ENCODE measurements at regions not wholly inside any gene's neighbourhood (a gene's known extent, or its start where the extent isn't known, plus 50 kb on each side); places are given as distances from the start of the nearest gene placed in this dataset.

- no peak for DNase-seq
Observed at GRCh38 chr14:83485591-83485990, 1951.9 kb upstream of the SEL1L start.

DNA sequence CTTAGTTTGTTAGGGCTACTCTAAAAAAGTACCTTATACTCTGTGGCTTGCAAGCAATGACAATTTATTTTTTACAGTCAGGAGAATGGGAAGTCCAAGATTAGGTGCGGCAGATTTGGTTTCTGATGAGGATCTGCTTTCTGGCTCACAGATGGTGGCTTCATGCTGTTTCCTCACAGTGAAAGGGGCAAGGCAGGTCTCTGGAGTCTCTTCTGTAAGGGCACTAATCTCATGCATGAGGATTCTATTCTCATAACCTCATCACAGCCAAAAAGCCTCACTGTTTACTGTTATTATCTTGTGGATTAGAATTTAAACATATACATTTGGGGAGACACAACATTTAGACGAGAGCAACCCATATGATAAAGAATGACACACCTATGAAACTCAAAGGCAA, 1957.4 kb upstream of the SEL1L start:
- DNase-seq = no peak

DNA sequence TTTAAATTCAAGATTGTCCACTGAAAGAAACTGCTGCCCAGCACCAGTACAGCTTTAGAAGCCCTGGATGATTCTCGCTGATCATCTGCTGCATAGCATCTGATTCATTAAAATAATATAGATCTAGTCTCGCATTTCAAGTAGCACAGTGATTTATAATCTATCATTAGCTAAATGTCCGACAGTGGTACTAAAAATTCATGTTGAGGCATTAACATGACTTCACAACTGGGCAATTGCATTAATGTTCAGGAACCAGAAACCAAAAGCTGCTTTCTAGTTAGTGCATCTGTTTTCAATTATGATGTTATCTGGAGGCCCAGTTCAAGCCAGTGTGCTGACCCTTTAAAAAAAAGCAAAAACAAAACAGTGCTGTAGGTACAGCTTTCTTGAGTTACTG, 1987.2 kb upstream of the SEL1L start:
- DNase-seq = no peak

GRCh38 chr14:83529531-83529930, 1995.9 kb upstream of the SEL1L start:
- no peak for DNase-seq

DNA sequence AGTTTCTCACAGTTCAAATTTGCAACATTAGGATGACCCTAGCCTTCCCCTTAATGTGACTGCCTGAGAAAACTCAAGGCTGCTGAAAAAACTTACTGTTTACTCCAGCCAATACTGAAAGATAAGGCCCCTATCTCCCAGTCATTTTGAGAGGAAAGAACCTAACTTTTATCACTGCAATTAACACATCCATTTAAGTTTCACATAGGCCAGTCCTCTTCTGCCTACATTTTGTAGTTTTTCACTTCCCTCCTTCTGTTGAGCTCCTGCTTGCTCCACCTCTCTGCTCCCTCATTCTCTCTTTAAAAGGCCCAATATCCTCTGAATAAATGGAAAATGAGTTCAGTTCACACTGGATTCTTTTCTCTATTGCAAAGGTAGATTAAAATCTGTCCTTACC, 1996.2 kb upstream of the FLRT2 start:
- no peak for DNase-seq

DNA sequence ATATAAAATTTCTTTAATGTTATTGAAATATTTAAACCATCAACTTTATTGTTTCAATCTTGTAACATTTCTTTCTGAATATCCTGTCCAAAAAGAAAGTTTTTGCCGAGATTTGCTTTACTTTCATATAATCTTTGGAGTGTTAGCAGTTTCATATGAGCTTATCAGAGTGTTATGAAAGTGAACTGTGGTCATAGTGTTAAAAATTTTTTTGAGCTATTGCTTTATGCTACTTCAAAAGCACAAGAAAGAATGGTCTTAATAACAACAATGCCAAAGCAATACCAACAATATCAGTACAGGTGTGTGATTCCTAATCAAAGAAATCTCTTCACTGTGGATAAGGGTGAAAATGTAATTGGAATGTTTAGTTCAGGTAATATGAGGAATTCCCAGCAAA, 1994.9 kb upstream of the FLRT2 start:
- no peak for DNase-seq

- DNase-seq = no peak
Observed at GRCh38 chr14:83535444-83535843, 1994.5 kb upstream of the FLRT2 start.

DNA sequence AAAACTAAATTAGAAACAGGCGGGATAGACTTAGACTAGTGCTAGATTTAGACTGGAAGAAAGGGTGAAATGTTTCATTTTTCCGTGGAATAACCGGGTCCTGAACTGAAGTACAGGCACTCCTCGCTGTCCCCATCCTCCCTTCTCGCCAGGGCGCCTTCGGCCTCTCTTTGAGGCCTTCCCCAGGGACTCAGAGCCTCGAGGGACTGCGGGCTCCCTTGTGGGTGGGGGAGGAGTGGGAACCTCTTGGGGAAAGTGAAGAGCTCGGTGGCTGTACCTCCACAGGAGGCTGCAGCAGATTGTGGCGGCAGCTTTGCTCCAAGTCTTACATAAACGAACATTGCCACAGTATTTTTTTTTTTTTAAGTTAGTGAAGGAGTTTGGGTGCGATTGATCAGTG, 1988.8 kb upstream of the FLRT2 start:
- DNase-seq = no peak

DNA sequence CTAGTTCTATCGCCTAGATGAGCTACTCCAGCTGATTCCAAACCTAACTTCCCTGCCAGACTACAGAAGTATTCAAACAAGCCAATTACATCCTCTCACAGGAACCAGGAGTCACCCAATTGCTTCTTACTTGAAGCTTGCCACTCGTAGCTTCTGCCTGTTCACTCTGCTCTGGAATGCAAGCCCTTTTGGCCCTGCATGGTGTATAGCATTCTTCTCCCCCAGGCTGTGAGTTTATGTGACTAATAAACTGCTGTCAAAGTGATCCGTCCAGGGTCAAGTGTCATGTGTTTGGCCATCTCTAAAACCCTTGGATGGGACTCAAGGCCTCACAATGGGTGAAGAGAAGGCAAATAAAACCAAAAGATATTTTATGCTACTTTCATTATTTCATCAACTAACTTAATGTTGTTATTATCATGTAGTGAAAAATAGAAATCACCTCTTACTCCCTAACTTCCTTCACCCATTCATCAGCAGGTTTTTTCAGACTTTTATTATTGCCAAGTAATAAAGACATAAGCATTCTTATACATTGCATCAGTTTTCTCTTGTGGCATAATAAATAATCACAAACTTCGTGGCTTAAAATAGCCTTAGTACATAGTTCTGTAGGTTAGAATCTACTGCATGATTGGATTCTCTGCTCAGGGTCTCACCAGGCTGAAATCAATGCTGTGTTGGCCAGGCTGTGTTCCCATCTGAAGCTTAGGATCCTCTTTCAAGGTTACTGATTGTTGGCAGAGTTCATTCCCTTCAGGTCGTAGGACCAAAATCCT, 1981.7 kb upstream of the FLRT2 start:
- no peak for DNase-seq

DNA sequence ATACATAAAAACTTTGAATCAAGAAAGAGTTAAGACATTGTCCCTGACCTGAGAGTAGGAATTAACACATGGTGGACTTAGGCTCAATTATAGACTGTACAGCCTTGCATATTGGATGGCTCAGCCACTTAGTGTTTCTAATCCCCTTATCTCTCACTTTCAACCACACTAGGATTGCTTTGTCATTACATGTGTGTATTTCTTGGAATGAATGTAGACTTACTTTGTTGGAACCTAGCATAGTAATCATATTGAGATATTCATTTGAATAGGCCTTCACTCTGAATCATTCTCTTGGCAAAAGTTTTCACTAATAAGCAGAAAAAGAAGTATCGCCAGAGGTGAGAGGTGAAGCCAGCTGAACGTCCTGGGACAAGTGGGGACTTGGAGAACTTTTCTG, 1973.9 kb upstream of the FLRT2 start:
- DNase-seq = no peak

GRCh38 chr14:83556746-83557453, 1973.0 kb upstream of the FLRT2 start:
- DNase-seq = no peak

GRCh38 chr14:83558946-83559345, 1971.0 kb upstream of the FLRT2 start:
- no peak for DNase-seq

DNA sequence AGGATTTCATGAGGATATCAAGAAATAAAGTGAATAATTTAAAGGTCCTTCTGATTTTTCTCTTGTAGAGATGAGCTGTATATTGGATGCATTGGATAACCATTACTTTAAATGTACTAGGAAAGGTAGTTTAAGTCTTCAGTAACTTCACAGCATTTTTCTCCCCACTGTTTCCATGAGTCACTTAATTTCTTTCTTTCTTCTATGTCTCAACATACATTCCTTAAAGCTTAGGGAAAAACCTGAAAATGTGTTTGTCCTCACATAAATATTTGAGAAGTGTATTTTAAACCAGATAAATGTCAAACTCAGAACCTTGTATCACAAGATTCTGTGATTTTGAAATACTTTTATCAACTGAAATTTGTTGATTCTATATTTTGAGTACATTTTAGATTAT, 1970.2 kb upstream of the FLRT2 start:
- no peak for DNase-seq

DNA sequence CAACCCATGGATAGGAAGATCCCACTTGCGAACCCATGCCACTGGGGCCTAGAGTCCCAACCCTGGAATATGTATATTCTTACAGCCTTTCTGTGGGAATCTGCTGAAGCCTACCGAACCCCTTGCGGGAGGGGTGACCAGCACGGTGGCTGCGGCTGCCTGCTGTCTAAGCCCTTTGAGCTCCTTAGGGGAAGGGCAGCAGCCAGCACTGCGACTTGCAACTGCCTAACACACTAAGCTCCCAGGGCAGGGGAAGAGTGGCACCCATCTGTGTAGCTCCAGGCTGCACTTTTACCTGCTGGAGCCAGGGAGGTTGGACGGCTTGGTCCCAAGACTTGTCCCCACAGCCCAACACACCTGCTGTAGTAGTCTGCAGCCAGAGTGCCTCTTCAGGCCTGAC, 1968.7 kb upstream of the FLRT2 start:
- DNase-seq = no peak

GRCh38 chr14:83566567-83566966, 1963.4 kb upstream of the FLRT2 start:
- no peak for DNase-seq

DNA sequence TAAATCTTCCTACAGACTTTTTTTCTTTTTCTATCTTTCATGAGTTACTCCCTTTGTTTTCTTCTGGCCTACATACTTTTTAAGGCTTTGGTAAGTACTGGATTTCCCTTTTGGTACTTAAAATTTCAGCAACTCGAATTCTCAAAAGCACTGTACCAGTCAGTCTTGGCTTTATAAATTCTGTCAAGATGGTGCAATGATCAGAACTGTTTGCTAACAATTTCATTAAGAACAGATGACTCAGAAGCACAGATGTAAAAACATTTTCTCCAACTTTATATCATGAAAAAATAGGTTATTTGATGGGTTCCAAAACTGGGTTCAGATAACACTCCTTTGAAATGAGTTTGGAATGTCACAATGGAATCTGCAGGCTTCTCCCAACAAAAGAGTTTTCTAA, 1961.8 kb upstream of the FLRT2 start:
- no peak for DNase-seq

- no peak for DNase-seq
Observed at GRCh38 chr14:83575301-83575700, 1954.6 kb upstream of the FLRT2 start.

- no peak for DNase-seq
Observed at GRCh38 chr14:83583201-83583600, 1946.7 kb upstream of the FLRT2 start.

DNA sequence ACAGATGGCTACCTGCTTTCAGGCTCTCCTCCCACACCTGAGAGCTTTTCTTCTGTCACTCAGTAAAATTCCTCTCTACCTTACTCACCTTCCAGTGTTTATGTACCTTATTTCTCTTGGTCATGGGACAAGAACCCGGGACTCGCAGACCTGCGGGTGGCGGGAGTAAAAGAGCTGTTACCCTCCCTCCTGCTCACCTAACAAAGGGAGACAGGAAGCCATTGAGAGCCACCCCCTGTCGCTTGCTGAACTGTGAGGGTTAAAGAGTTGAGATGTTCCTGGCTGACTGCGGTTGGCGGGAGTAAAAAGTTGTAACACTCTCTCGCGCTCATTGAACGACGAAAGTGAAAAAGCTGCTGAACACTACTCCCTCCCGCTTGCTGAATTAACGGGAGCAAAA, 1935.1 kb upstream of the FLRT2 start:
- no peak for DNase-seq

GRCh38 chr14:83607682-83608081, 1922.3 kb upstream of the FLRT2 start:
- DNase-seq = no peak

DNA sequence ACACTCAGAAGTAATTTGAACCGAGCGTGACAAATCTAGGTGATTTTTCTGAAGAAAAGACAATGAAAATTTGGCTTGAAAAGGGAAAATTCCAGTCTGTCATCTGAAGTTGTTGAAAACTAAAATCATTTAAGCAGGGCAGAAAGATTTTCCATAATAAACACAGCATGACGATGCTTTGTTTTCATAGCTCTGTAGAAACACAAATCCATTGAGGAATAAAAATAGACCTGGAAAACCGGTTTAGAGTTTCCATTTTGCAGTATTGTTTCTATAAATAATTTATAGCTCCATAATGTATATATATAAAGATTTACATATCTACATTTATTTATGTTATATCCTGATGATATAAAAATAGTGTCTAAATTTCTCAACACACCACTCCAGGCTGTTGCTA, 1918.5 kb upstream of the FLRT2 start:
- no peak for DNase-seq

GRCh38 chr14:83611906-83612390, 1918.0 kb upstream of the FLRT2 start:
- DNase-seq = no peak

- no peak for DNase-seq
Observed at GRCh38 chr14:83614956-83615355, 1915.0 kb upstream of the FLRT2 start.

DNA sequence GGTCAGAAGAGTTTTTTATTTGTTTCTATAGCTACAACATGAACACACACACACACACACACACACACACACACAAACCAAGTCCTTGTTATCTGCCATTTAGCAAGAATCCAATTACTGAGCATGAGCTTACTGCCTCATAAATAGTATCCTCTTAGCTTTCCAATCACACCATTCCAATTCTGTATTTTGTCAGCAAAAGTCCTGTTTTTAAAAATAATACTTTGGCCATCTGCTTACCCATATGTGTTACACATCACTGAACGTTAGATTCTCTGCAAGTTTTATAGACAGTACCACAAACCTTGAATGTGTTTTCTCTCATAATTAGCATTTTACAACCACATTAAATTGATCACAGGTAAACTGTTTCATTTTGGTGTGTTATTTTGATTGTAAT, 1905.4 kb upstream of the FLRT2 start:
- no peak for DNase-seq

Data from inflammatory macrophage (primary cell).